ENCODE measurements at regions not wholly inside any gene's neighbourhood (a gene's known extent, or its start where the extent isn't known, plus 50 kb on each side); places are given as distances from the start of the nearest gene placed in this dataset.

DNA sequence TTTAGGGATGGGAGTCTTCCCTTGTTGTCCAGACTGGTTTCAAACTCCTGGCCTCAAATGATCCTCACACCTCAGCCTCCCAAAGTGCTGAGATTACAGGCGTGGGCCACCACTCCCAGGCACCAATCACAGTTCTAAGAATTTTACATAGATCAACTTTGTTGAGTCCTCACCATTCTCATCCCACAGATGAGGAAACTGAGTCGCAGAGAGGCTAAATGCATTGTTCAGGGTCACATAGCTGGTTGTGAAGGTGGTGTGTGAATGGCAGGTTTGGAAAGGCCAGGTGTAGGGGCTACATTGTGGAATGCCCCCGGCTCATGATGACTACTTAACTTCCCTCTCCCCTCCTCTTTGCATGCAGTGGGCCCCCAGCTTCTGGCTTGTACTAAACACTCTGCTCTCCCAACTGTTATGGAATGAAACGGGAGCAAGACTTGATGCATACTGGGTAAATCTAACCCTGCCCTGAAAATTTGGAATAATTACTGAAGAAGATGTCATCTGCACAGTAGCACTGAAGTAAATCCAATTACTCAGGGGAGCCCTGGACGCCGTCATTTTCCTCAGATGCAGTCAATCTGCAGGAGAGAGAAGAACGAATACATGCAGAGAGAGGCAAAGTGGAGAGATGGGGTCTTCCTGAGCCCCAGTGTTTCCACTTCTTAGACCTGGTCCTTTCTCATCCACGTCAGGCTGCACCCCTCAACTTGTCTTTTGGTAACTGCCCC, 102.3 kb upstream of the ZNF217 start:
- FAIRE-seq = no peak
- WGBS, 3 donors = 90 to 96% (median 96%) methylated on average over 8 of the region's 8 CpGs
- H3K27ac ChIP-seq (ENCODE audit: low read depth in 1 of 3, low read length in 2 of 3) = no peak overlapping the region
- H3K4me1 ChIP-seq (ENCODE audit: control insufficient read depth in 3 of 3, insufficient read depth in 2 of 3, low read depth in 1 of 3, low read length in 2 of 3) = peaks cover 0 to 8% (median 2%) of the 10 kb centered on the region in 3 donors
- DNase-seq = no peak
- no peak overlapping the region for H3K4me3 ChIP-seq (ENCODE audit: low read depth in 1 of 3, low read length in 3 of 3)
- H3K36me3 ChIP-seq (ENCODE audit: control insufficient read depth in 3 of 3, insufficient read depth in 2 of 3, low read depth in 1 of 3, low read length in 3 of 3) = no peaks in the 10 kb centered on the region
- no peaks in the 10 kb centered on the region for H3K27me3 ChIP-seq (ENCODE audit: control insufficient read depth in 3 of 3, insufficient read depth in 3 of 3, low read length in 3 of 3)
- H3K9me3 ChIP-seq (ENCODE audit: control insufficient read depth in 2 of 2, insufficient read depth in 1 of 2, low read depth in 1 of 2, low read length in 1 of 2) = no peaks in the 10 kb centered on the region

DNA sequence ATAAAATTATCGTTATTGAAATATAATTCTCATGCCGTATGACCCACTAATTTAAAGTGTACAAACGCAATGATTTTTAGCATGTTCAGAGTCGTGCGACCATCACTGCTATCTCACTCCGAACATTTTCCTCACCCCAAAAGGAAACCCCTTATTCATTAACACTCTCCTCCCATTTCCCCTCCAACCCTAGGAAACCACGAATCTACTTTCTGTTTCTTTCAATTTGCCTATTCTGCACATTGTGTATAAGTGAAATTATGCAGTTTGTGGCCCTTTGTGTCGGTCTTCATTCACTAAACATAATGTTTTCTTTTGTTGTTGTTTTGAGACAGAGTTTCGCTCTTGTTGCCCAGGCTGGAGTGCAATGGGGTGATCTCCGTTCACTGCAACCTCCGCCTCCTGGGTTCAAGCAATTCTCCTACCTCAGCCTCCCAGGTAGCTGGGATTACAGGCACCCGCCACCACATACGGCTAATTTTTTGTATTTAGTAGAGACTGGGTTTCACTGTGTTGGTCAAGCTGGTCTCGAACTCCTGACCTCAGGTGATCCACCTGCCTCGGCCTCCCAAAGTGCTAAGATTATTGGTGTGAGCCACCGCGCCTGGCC, 99.7 kb upstream of the ZNF217 start:
- Histone ChIP-seq H3K4me1 (ENCODE audit: control insufficient read depth in 3 of 3, insufficient read depth in 2 of 3, low read depth in 1 of 3, low read length in 2 of 3) (peaks cover 0 to 2% (median 0%) of the 10 kb centered on the region in 3 donors), H3K9me3 (ENCODE audit: control insufficient read depth in 2 of 2, insufficient read depth in 1 of 2, low read depth in 1 of 2, low read length in 1 of 2) (no peaks in the 10 kb centered on the region), H3K4me3 (ENCODE audit: low read depth in 1 of 3, low read length in 3 of 3) (no peak overlapping the region), H3K27ac (ENCODE audit: low read depth in 1 of 3, low read length in 2 of 3) (no peak overlapping the region), H3K27me3 (ENCODE audit: control insufficient read depth in 3 of 3, insufficient read depth in 3 of 3, low read length in 3 of 3) (no peaks in the 10 kb centered on the region), H3K36me3 (ENCODE audit: control insufficient read depth in 3 of 3, insufficient read depth in 2 of 3, low read depth in 1 of 3, low read length in 3 of 3) (no peaks in the 10 kb centered on the region)
- FAIRE-seq (no peak), DNase-seq (no peak)
- WGBS, 3 donors = 75 to 85% (median 77%) methylated on average over 17 of the region's 17 CpGs

GRCh38 chr20:53692465-53693067, 98.9 kb upstream of the ZNF217 start:
- Histone ChIP-seq H3K36me3 (ENCODE audit: control insufficient read depth in 3 of 3, insufficient read depth in 2 of 3, low read depth in 1 of 3, low read length in 3 of 3) (no peaks in the 10 kb centered on the region), H3K9me3 (ENCODE audit: control insufficient read depth in 2 of 2, insufficient read depth in 1 of 2, low read depth in 1 of 2, low read length in 1 of 2) (no peaks in the 10 kb centered on the region), H3K27ac (ENCODE audit: low read depth in 1 of 3, low read length in 2 of 3) (peak overlapping the region in 1 of 3 donors; percentile 2), H3K4me3 (ENCODE audit: low read depth in 1 of 3, low read length in 3 of 3) (no peak overlapping the region), H3K27me3 (ENCODE audit: control insufficient read depth in 3 of 3, insufficient read depth in 3 of 3, low read length in 3 of 3) (no peaks in the 10 kb centered on the region), H3K4me1 (ENCODE audit: control insufficient read depth in 3 of 3, insufficient read depth in 2 of 3, low read depth in 1 of 3, low read length in 2 of 3) (peaks cover 0 to 2% (median 0%) of the 10 kb centered on the region in 3 donors)
- 66 to 89% (median 88%) methylated on average over 10 of the region's 10 CpGs for WGBS, 3 donors
- DNase-seq = no peak
- FAIRE-seq = no peak

DNA sequence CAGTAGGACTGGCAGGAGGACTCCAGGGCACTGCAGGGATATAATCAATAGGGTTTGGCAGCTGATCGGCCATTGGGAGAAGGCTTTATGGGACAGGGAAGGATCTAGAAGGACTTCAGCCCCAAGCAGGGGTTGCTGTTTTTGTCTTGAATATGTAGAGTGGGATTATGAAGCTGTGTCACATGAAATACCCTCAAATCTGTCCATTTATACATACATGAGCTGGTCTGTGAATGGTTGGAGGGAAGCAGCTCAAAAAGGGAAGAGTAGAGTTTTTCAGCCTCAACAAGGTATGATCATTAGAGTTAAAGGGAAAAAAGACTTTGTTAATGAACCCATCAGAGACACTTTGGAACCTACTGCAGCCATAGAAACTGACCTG, 98.2 kb upstream of the ZNF217 start:
- no peak for FAIRE-seq

DNA sequence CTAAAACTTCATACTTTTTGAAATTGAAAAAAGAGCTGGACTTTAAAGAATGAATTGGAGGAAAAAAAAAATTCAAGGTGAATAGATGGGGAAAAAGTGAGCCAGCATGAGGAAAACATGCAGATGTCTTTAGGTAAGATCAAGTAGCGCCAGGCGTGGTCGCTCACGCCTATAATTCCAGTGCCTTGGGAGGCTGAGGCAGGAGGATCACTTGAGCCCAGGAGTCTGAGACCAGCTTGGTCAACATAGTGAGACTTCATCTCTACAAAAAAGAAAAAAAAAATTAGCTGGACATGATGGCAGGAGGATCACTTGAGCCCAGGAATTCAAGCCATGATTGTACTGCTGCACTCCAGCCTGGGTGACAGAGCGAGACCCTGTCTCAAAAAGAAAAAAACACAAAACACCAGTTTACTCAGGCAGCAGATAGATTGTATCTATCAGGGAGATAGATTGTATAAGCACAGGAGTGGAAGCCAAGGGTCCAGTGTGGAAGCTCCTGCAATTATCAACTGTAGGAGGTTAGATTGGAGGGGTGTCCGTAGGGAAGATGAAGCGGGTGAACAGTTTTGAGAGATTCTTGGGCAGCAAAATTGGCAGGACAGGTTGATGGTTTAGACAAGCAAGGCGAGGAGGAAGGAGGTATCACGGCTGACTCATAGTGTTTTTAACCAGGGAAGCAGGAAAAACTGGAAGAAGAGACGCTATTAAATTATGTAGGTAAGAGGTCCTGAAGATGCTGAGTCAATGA, 97.6 kb upstream of the ZNF217 start:
- Histone ChIP-seq H3K4me3 (ENCODE audit: low read depth in 1 of 3, low read length in 3 of 3) (no peak overlapping the region), H3K9me3 (ENCODE audit: control insufficient read depth in 2 of 2, insufficient read depth in 1 of 2, low read depth in 1 of 2, low read length in 1 of 2) (no peaks in the 10 kb centered on the region), H3K36me3 (ENCODE audit: control insufficient read depth in 3 of 3, insufficient read depth in 2 of 3, low read depth in 1 of 3, low read length in 3 of 3) (no peaks in the 10 kb centered on the region), H3K27ac (ENCODE audit: low read depth in 1 of 3, low read length in 2 of 3) (no peak overlapping the region), H3K4me1 (ENCODE audit: control insufficient read depth in 3 of 3, insufficient read depth in 2 of 3, low read depth in 1 of 3, low read length in 2 of 3) (peaks cover 0 to 2% (median 0%) of the 10 kb centered on the region in 3 donors), H3K27me3 (ENCODE audit: control insufficient read depth in 3 of 3, insufficient read depth in 3 of 3, low read length in 3 of 3) (no peaks in the 10 kb centered on the region)
- DNase-seq = no peak
- 74 to 88% (median 79%) methylated on average over 10 of the region's 10 CpGs for WGBS, 3 donors
- no peak for FAIRE-seq

More for the DNA sequence above, 98.2 kb upstream of the ZNF217 start:
- Histone ChIP-seq H3K36me3 (ENCODE audit: control insufficient read depth in 3 of 3, insufficient read depth in 2 of 3, low read depth in 1 of 3, low read length in 3 of 3) (no peaks in the 10 kb centered on the region), H3K4me1 (ENCODE audit: control insufficient read depth in 3 of 3, insufficient read depth in 2 of 3, low read depth in 1 of 3, low read length in 2 of 3) (peaks cover 0 to 2% (median 0%) of the 10 kb centered on the region in 3 donors), H3K27ac (ENCODE audit: low read depth in 1 of 3, low read length in 2 of 3) (no peak overlapping the region), H3K4me3 (ENCODE audit: low read depth in 1 of 3, low read length in 3 of 3) (no peak overlapping the region), H3K9me3 (ENCODE audit: control insufficient read depth in 2 of 2, insufficient read depth in 1 of 2, low read depth in 1 of 2, low read length in 1 of 2) (no peaks in the 10 kb centered on the region), H3K27me3 (ENCODE audit: control insufficient read depth in 3 of 3, insufficient read depth in 3 of 3, low read length in 3 of 3) (no peaks in the 10 kb centered on the region)
- DNase-seq = no peak
- 79 to 94% (median 88%) methylated on average over 1 of the region's 1 CpG for WGBS, 3 donors

DNA sequence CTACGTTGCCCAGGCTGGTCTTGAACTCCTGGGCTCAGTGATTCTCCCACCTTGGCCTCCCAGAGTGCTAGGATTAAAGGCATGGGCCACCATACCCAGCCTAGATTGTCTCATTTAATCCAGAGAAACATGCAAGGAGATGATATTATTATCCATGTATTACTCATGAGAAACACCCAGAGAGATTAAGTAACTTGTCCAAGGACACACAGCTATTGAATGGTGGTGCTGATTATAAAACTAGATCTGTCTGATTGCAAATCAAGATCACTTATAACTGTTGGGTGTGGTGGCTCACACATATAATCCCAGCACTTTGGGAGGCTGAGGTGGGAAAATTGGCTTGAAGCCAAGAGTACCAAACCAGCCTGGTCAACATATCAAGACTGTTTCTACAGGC, 94.4 kb upstream of the ZNF217 start:
- DNase-seq = no peak
- H3K9me3 ChIP-seq (ENCODE audit: control insufficient read depth in 2 of 2, insufficient read depth in 1 of 2, low read depth in 1 of 2, low read length in 1 of 2) = no peaks in the 10 kb centered on the region
- H3K27ac ChIP-seq (ENCODE audit: low read depth in 1 of 3, low read length in 2 of 3) = no peak overlapping the region
- H3K4me3 ChIP-seq (ENCODE audit: low read depth in 1 of 3, low read length in 3 of 3) = no peak overlapping the region
- no peak for FAIRE-seq
- 90 to 100% (median 96%) methylated on average over 1 of the region's 1 CpG for WGBS, 3 donors
- no peaks in the 10 kb centered on the region for H3K36me3 ChIP-seq (ENCODE audit: control insufficient read depth in 3 of 3, insufficient read depth in 2 of 3, low read depth in 1 of 3, low read length in 3 of 3)
- H3K27me3 ChIP-seq (ENCODE audit: control insufficient read depth in 3 of 3, insufficient read depth in 3 of 3, low read length in 3 of 3) = no peaks in the 10 kb centered on the region
- H3K4me1 ChIP-seq (ENCODE audit: control insufficient read depth in 3 of 3, insufficient read depth in 2 of 3, low read depth in 1 of 3, low read length in 2 of 3) = peaks cover 0 to 2% (median 0%) of the 10 kb centered on the region in 3 donors

GRCh38 chr20:53685070-53685595, 91.5 kb upstream of the ZNF217 start:
- Histone ChIP-seq H3K9me3 (ENCODE audit: control insufficient read depth in 2 of 2, insufficient read depth in 1 of 2, low read depth in 1 of 2, low read length in 1 of 2) (no peaks in the 10 kb centered on the region), H3K4me1 (ENCODE audit: control insufficient read depth in 3 of 3, insufficient read depth in 2 of 3, low read depth in 1 of 3, low read length in 2 of 3) (no peaks in the 10 kb centered on the region), H3K27ac (ENCODE audit: low read depth in 1 of 3, low read length in 2 of 3) (no peak overlapping the region), H3K36me3 (ENCODE audit: control insufficient read depth in 3 of 3, insufficient read depth in 2 of 3, low read depth in 1 of 3, low read length in 3 of 3) (no peaks in the 10 kb centered on the region), H3K4me3 (ENCODE audit: low read depth in 1 of 3, low read length in 3 of 3) (no peak overlapping the region), H3K27me3 (ENCODE audit: control insufficient read depth in 3 of 3, insufficient read depth in 3 of 3, low read length in 3 of 3) (no peaks in the 10 kb centered on the region)
- 96 to 99% (median 98%) methylated on average over 8 of the region's 8 CpGs for WGBS, 3 donors
- FAIRE-seq (no peak), DNase-seq (no peak)

DNA sequence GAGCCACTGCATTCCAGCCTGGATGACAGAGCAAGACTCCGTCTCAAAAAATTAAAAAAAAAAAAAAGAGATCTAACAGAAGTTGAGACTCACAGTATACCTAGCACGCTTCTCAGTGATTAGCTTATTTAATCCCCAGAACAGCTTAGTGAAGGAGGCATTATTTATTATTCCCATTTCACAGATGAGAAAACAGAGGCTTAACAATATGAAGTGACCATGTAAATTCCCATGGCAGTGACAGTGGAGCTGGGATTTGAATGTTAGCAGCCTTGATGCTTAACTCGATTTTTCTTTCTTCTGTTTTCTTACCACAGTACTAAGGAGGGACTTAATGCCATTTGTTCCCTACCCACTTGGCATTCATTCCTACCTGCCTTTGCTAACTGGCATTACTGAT, 89.9 kb upstream of the ZNF217 start:
- 95 to 97% (median 95%) methylated on average over 3 of the region's 3 CpGs for WGBS, 3 donors
- no peak for FAIRE-seq
- Histone ChIP-seq H3K9me3 (ENCODE audit: control insufficient read depth in 2 of 2, insufficient read depth in 1 of 2, low read depth in 1 of 2, low read length in 1 of 2) (no peaks in the 10 kb centered on the region), H3K36me3 (ENCODE audit: control insufficient read depth in 3 of 3, insufficient read depth in 2 of 3, low read depth in 1 of 3, low read length in 3 of 3) (no peaks in the 10 kb centered on the region), H3K27ac (ENCODE audit: low read depth in 1 of 3, low read length in 2 of 3) (no peak overlapping the region), H3K4me1 (ENCODE audit: control insufficient read depth in 3 of 3, insufficient read depth in 2 of 3, low read depth in 1 of 3, low read length in 2 of 3) (peaks cover 0 to 5% (median 0%) of the 10 kb centered on the region in 3 donors), H3K4me3 (ENCODE audit: low read depth in 1 of 3, low read length in 3 of 3) (no peak overlapping the region), H3K27me3 (ENCODE audit: control insufficient read depth in 3 of 3, insufficient read depth in 3 of 3, low read length in 3 of 3) (no peaks in the 10 kb centered on the region)
- DNase-seq = no peak
